Heart left ventricle (tissue), 16 donors: ENCODE measurements at regions not wholly inside any gene's neighbourhood (a gene's known extent, or its start where the extent isn't known, plus 50 kb on each side); places are given as distances from the start of the nearest gene placed in this dataset.

Experiments used
- ATAC-seq, 4 donors: fragments of 200-7000 bp; cut with Tn5 transposase; one replicate each; pipeline ENCODE4 v1.9.1; 2020 to 2022; ENCODE audit warnings: moderate library complexity in 4 of 4, mild to moderate bottlenecking in 3 of 4, moderate number of reproducible peaks in 1 of 4
- DNase-seq, 5 donors: peaks; one replicate each; pipeline ENCODE4 v3.0.0-alpha.2; 2020
- H3K27ac ChIP-seq, 12 donors: fragments of 200-600 bp; sonication (generic) in 4 of 12; one replicate each; pipeline versions ENCODE4 v1.5.0 to v1.8.0; 2016 to 2022; ENCODE audit warnings: mild to moderate bottlenecking in 2 of 12
- H3K27me3 ChIP-seq, 9 donors: fragments of 200-600 bp; sonication (generic) in 2 of 9; one replicate each; pipeline versions ENCODE4 v1.5.1 to v1.8.0; 2016 to 2022; ENCODE audit warnings: mild to moderate bottlenecking in 3 of 9
- H3K36me3 ChIP-seq, 9 donors: fragments of 200-600 bp; sonication (generic) in 2 of 9; one replicate each; pipeline versions ENCODE4 v1.5.0 to v1.8.0; 2018 to 2022; ENCODE audit warnings: mild to moderate bottlenecking in 2 of 9
- H3K4me1 ChIP-seq, 12 donors: fragments of 200-600 bp; sonication (generic) in 4 of 12; one replicate each; pipeline versions ENCODE4 v1.5.0 to v1.8.0; 2016 to 2022; ENCODE audit warnings: mild to moderate bottlenecking in 3 of 12
- H3K4me3 ChIP-seq, 12 donors: fragments of 200-600 bp; sonication (generic) in 4 of 12; one replicate each; pipeline versions ENCODE4 v1.5.0 to v1.8.0; 2017 to 2022; ENCODE audit warnings: mild to moderate bottlenecking in 9 of 12, moderate library complexity in 4 of 12
- H3K9me3 ChIP-seq, 12 donors: fragments of 200-600 bp; sonication (generic) in 4 of 12; one replicate each; pipeline versions ENCODE4 v1.5.0 to v1.8.0; 2016 to 2022; ENCODE audit warnings: mild to moderate bottlenecking in 1 of 12
- CTCF ChIP-seq, 12 donors: fragments of 200-600 bp; sonication (generic) in 4 of 12; IDR thresholded peaks; one replicate each; pipeline versions ENCODE4 v1.5.0 to v1.8.0; 2018 to 2022; ENCODE audit warnings: antibody characterized with exemption in 12 of 12, mild to moderate bottlenecking in 5 of 12
- POLR2A ChIP-seq, 2 donors: fragments of 450-650 bp; IDR thresholded peaks; one replicate each; pipeline ENCODE4 v1.6.1; 2017; ENCODE audit warnings: antibody characterized with exemption in 2 of 2, mild to moderate bottlenecking in 2 of 2, moderate library complexity in 2 of 2
- WGBS, 4 donors: extraction: QIAGEN DNeasy Blood & Tissue Kit in 2 of 4; methylation state at CpG; one replicate each; pipeline versions ENCODE4 v1.1.5 to v1.1.7; 2013 to 2018; 5-methylcytosine and 5-hydroxymethylcytosine counted together
- intact Hi-C, 10 donors: fragments of 100-400 bp; cut with DNase I; formaldehyde crosslinking; loops; one replicate each; pipeline versions ENCODE4 v1.11.1 to v1.14.2; 2022
- donor health status: ischemic (EF 13 %, LVEDD 7.1; RV severe dilation, severe dysfunction).
- donor health status: healthy with polysubstance abuse.
- donor health status: DM: no; HTN: yes; CAD: no.
- donor health status: DM: no; HTN: no; CAD: no.
- donor health status: ischemic (EF 25% LVEDD 6.9; RV normal size, moderate dysfunction).
- donor health status: ischemic (EF 25% LVEDD 5.7; RV mildly dilated, moderate dysfunction).
- donor health status: healthy.
- donor health status: DM: yes; HTN: yes; CAD: no.
- donor health status: ischemic (EF 35%, LVEDD 5.7; RV mildly dilated, moderate dysfunction).
- donor health status: nonischemic (EF 11% LVEDD 7.7; RV severe dilation, severe dysfunction).
- donor health status: DM: yes; HTN: yes; CAD: no.
- donor health status: PGD.
- donor health status: ischemic (EF 29% LVEDD 5.4; RV normal size, mild dysfunction).
- donor health status: nonischemic (EF 23%, LVEDD 6.1; RV moderate dilation, normal function).

- Histone ChIP-seq H3K4me3 (no peak overlapping the region), H3K4me1 (no peaks in the 10 kb centered on the region), H3K36me3 (no peaks in the 10 kb centered on the region), H3K27ac (no peak overlapping the region), H3K9me3 (peaks cover 0 to 12% (median 0%) of the 10 kb centered on the region in 12 donors), H3K27me3 (no peaks in the 10 kb centered on the region)
- TF ChIP-seq CTCF (IDR thresholded peaks at IDR 0.05), result no peak
- TF ChIP-seq POLR2A (IDR thresholded peaks at IDR 0.05), result no peak
- intact Hi-C loops, result no loop called here
- ATAC-seq (no peak), DNase-seq (no peak)
- WGBS, 4 donors, result 91 to 93% (median 92%) methylated on average over 1 of the region's 1 CpG
Observed at GRCh38 chr2:41078341-41078740, 626.5 kb upstream of the SLC8A1 start.

GRCh38 chr2:41079011-41079410 lies 627.1 kb upstream of the SLC8A1 start:
- no peak for DNase-seq
- Histone ChIP-seq H3K4me1 (no peaks in the 10 kb centered on the region), H3K4me3 (no peak overlapping the region), H3K36me3 (no peaks in the 10 kb centered on the region), H3K27ac (no peak overlapping the region), H3K27me3 (no peaks in the 10 kb centered on the region), H3K9me3 (peaks cover 0 to 12% (median 0%) of the 10 kb centered on the region in 12 donors)
- intact Hi-C loops, result no loop called here
- no peak for ATAC-seq
- 30 to 67% (median 60%) methylated on average over 1 of the region's 1 CpG for WGBS, 4 donors
- TF ChIP-seq CTCF (IDR thresholded peaks at IDR 0.05), result no peak
- no peak for TF ChIP-seq POLR2A (IDR thresholded peaks at IDR 0.05)

DNA sequence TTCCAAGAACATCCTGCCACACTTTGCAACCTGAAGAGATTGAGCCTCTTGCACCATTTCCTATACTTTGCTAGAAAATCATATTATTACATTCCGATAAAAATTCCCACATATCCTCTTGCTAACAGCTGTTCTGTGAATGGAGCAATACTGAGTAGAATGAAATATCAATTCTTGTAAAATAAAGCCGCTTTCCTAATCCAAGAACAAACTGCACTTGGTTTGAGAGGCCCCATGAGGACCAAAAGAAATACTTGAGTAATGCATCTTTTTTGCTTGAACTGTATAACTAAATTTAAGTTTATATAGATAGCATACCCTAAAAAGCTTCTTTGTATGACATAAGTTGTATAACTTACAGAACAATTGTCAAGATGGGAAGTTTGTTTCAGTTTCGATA lies 632.4 kb upstream of the SLC8A1 start:
- 57 to 89% (median 86%) methylated on average over 3 of the region's 3 CpGs for WGBS, 4 donors
- no peak for TF ChIP-seq CTCF (IDR thresholded peaks at IDR 0.05)
- no peak for TF ChIP-seq POLR2A (IDR thresholded peaks at IDR 0.05)
- intact Hi-C loops, result no loop called here
- Histone ChIP-seq H3K4me3 (no peak overlapping the region), H3K9me3 (peaks cover 0 to 12% (median 0%) of the 10 kb centered on the region in 12 donors), H3K4me1 (no peaks in the 10 kb centered on the region), H3K27me3 (no peaks in the 10 kb centered on the region), H3K36me3 (no peaks in the 10 kb centered on the region), H3K27ac (no peak overlapping the region)
- DNase-seq, result no peak
- ATAC-seq, result no peak

- ATAC-seq, result no peak
- intact Hi-C loops, result no loop called here
- Histone ChIP-seq H3K36me3 (no peaks in the 10 kb centered on the region), H3K4me3 (no peak overlapping the region), H3K27ac (no peak overlapping the region), H3K9me3 (no peaks in the 10 kb centered on the region), H3K27me3 (no peaks in the 10 kb centered on the region), H3K4me1 (no peaks in the 10 kb centered on the region)
- no peak for DNase-seq
- TF ChIP-seq CTCF (IDR thresholded peaks at IDR 0.05) (no peak), POLR2A (IDR thresholded peaks at IDR 0.05) (no peak)
Observed at GRCh38 chr2:41087946-41088345, 636.1 kb upstream of the SLC8A1 start.
